ENCODE measurements at regions not wholly inside any gene's neighbourhood (a gene's known extent, or its start where the extent isn't known, plus 50 kb on each side); places are given as distances from the start of the nearest gene placed in this dataset.

DNA sequence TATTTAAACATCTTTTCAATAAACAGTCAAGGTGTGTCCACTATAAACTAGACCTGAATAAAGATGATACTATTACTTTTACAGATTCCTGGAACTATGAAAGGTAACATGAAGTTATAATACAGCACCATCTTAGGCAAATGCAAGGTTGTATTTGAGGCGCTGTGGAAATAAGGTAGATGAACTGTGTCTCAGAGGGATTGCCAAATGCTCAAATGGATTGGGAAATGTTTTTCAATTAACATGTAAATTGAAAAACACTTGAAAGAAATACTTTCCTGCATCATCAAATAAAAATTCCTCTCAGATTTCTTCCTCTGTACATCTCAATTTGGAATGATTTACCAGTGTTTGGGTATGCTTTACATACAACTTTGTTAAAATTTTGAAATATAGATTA lies 139.4 kb downstream of the DKK1 start:
- Histone ChIP-seq H3K4me1 (no peaks in the 10 kb centered on the region), H3K27ac (no peak overlapping the region), H3K4me3 (no peak overlapping the region), H3K36me3 (no peaks in the 10 kb centered on the region), H3K9me3 (no peaks in the 10 kb centered on the region), H3K27me3 (no peaks in the 10 kb centered on the region)
- no peak for ATAC-seq (ENCODE audit: low FRiP score in 2 of 2)
- no peak for DNase-seq
- TF ChIP-seq POLR2A (IDR thresholded peaks at IDR 0.05) (no peak), POLR2AphosphoS5 (IDR thresholded peaks at IDR 0.05) (no peak), EP300 (IDR thresholded peaks at IDR 0.05) (no peak)
- TF ChIP-seq, protein P1, sequence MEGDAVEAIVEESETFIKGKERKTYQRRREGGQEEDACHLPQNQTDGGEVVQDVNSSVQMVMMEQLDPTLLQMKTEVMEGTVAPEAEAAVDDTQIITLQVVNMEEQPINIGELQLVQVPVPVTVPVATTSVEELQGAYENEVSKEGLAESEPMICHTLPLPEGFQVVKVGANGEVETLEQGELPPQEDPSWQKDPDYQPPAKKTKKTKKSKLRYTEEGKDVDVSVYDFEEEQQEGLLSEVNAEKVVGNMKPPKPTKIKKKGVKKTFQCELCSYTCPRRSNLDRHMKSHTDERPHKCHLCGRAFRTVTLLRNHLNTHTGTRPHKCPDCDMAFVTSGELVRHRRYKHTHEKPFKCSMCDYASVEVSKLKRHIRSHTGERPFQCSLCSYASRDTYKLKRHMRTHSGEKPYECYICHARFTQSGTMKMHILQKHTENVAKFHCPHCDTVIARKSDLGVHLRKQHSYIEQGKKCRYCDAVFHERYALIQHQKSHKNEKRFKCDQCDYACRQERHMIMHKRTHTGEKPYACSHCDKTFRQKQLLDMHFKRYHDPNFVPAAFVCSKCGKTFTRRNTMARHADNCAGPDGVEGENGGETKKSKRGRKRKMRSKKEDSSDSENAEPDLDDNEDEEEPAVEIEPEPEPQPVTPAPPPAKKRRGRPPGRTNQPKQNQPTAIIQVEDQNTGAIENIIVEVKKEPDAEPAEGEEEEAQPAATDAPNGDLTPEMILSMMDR (IDR thresholded peaks at IDR 0.05): no peak
- WGBS, 2 donors: 90 to 100% methylated on average over 1 of the region's 1 CpG

DNA sequence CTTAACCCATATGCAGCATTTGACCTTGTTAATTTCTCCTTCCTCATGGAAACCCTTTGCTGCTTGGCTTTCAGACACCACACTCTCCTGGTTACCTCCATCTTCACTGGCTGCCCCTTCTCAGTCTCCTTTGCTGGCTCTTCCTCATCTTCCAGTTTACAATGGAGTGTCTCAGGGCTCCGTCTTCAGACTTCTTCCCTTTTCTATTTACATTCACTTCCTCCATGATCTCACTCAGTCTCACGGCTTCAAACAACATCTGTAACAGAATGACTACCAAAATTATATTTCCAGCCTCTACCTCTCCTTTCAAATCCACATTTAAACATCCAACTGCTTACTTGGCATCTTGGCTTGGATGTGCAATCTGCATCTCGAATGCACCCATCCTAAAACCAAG lies 140.4 kb downstream of the DKK1 start:
- Histone ChIP-seq H3K27ac (no peak overlapping the region), H3K27me3 (no peaks in the 10 kb centered on the region), H3K4me1 (no peaks in the 10 kb centered on the region), H3K36me3 (no peaks in the 10 kb centered on the region), H3K9me3 (no peaks in the 10 kb centered on the region), H3K4me3 (no peak overlapping the region)
- 47 to 60% methylated on average over 3 of the region's 3 CpGs for WGBS, 2 donors
- ATAC-seq (ENCODE audit: low FRiP score in 2 of 2) (peak in 1 of 2 donors; percentile 45), DNase-seq (no peak)
- no peak for TF ChIP-seq POLR2AphosphoS5 (IDR thresholded peaks at IDR 0.05)
- TF ChIP-seq EP300 (IDR thresholded peaks at IDR 0.05): no peak
- no peak for TF ChIP-seq POLR2A (IDR thresholded peaks at IDR 0.05)
- TF ChIP-seq, protein P1 (IDR thresholded peaks at IDR 0.05): no peak

DNA sequence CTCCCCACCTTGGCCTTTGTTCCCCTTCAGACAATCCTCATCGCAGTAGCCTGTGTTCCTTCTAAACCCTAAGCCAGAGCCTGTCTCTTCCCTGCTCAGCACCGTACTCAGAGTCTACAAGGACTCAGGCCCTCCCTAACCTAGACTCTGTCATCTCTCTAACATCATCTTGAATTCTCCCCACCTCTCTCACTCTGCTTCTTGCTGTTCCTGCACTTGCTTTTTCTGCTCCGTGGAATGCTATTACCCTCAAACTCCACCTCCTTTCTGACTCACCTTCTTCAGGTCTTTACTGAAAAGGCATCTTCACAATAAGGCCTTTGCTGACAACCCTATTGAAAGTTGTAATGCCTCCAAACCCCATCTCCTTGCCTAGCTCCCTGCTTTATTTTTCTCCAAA lies 141.0 kb downstream of the DKK1 start:
- no peaks in the 10 kb centered on the region for H3K9me3 ChIP-seq
- ATAC-seq (ENCODE audit: low FRiP score in 2 of 2) (no peak), DNase-seq (no peak)
- TF ChIP-seq EP300 (IDR thresholded peaks at IDR 0.05): no peak
- TF ChIP-seq, protein P1 (IDR thresholded peaks at IDR 0.05): no peak
- no peak for TF ChIP-seq POLR2AphosphoS5 (IDR thresholded peaks at IDR 0.05)
- TF ChIP-seq POLR2A (IDR thresholded peaks at IDR 0.05): no peak
- H3K27ac ChIP-seq: no peak overlapping the region
- no peaks in the 10 kb centered on the region for H3K27me3 ChIP-seq
- H3K4me1 ChIP-seq: no peaks in the 10 kb centered on the region
- no peaks in the 10 kb centered on the region for H3K36me3 ChIP-seq
- H3K4me3 ChIP-seq: no peak overlapping the region
- WGBS, 2 donors: 69 to 73% methylated on average over 3 of the region's 3 CpGs

DNA sequence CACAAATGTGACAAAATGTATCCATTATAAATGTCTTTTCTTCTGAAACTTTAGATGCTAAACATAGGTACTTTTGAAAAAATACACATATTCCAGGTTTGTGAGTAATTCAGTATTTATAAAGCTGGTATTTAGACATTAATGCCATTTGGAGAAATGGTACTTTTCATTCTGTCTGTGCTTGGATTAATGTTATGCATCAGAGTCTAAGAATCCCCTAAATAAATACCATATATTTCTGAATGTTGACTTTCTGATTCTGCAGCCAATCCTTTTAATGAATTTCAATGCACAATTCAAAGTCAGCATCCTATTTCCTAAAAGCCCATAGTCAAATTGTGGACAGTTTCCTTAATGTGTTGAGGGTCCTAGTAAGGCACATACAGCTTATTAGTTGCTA lies 145.0 kb downstream of the DKK1 start:
- DNase-seq: no peak
- ATAC-seq (ENCODE audit: low FRiP score in 2 of 2): no peak
- Histone ChIP-seq H3K4me3 (no peak overlapping the region), H3K27ac (no peak overlapping the region), H3K4me1 (no peaks in the 10 kb centered on the region), H3K9me3 (no peaks in the 10 kb centered on the region), H3K27me3 (no peaks in the 10 kb centered on the region), H3K36me3 (no peaks in the 10 kb centered on the region)
- no peak for TF ChIP-seq EP300 (IDR thresholded peaks at IDR 0.05)
- TF ChIP-seq, protein P1 (IDR thresholded peaks at IDR 0.05): no peak
- no peak for TF ChIP-seq POLR2A (IDR thresholded peaks at IDR 0.05)
- TF ChIP-seq POLR2AphosphoS5 (IDR thresholded peaks at IDR 0.05): no peak

DNA sequence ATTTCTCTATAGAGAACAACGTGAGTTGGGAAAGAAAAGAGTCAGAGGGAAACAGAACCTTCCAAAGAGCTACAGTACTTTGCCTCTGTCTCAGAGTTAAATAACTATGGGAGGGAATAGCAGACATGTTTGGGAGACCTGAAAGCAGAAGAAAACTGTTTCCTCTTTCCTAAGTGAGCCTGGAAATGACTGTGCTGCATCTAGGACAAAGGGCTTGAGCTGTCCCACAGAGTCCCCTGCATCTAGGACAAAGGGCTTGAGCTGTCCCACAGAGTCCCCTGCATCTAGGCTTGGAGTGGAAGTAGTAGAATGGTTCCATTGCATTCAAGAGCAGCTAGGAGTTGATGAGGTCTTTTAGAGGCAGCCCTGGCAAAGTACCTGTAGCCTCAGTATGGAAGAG lies 149.7 kb downstream of the DKK1 start:
- no peak for DNase-seq
- H3K36me3 ChIP-seq: no peaks in the 10 kb centered on the region
- 61 to 67% methylated on average over 1 of the region's 1 CpG for WGBS, 2 donors
- no peaks in the 10 kb centered on the region for H3K27me3 ChIP-seq
- H3K4me3 ChIP-seq: no peak overlapping the region
- H3K9me3 ChIP-seq: no peaks in the 10 kb centered on the region
- no peak for TF ChIP-seq POLR2A (IDR thresholded peaks at IDR 0.05)
- TF ChIP-seq, protein P1 (IDR thresholded peaks at IDR 0.05): no peak
- TF ChIP-seq EP300 (IDR thresholded peaks at IDR 0.05): no peak
- no peak for TF ChIP-seq POLR2AphosphoS5 (IDR thresholded peaks at IDR 0.05)
- ATAC-seq (ENCODE audit: low FRiP score in 2 of 2): peak; percentile 52 to 53
- no peak overlapping the region for H3K27ac ChIP-seq
- no peaks in the 10 kb centered on the region for H3K4me1 ChIP-seq

All from upper lobe of left lung (tissue), 6 donors.